HT1080 (cell line): ENCODE measurements at regions not wholly inside any gene's neighbourhood (a gene's known extent, or its start where the extent isn't known, plus 50 kb on each side); places are given as distances from the start of the nearest gene placed in this dataset.
A peak's percentile ranks its signal among the peaks of the same experiment; 100 is the strongest.

ENCODE experiments used
- DNase-seq: peaks from one replicate; pipeline ENCODE4 v3.0.0-alpha.2; 2015; ENCODE audit warnings: low read depth

- peak; percentile 22 for DNase-seq
Observed at GRCh38 chr1:191575180-191575579, 583.1 kb upstream of the RGS18 start.

GRCh38 chr1:191575746-191576145 lies 582.5 kb upstream of the RGS18 start:
- DNase-seq = no peak

GRCh38 chr1:191577213-191577612 lies 581.0 kb upstream of the RGS18 start:
- DNase-seq = peak; percentile 2

- no peak for DNase-seq
Observed at GRCh38 chr1:191578281-191578680, 580.0 kb upstream of the RGS18 start.

- DNase-seq = no peak
Observed at GRCh38 chr1:191579019-191579418, 579.2 kb upstream of the RGS18 start.

GRCh38 chr1:191582169-191582568 lies 576.1 kb upstream of the RGS18 start:
- no peak for DNase-seq

GRCh38 chr1:191585095-191585494 lies 573.2 kb upstream of the RGS18 start:
- no peak for DNase-seq

GRCh38 chr1:191588905-191589304 lies 569.4 kb upstream of the RGS18 start:
- no peak for DNase-seq

GRCh38 chr1:191589536-191589935 lies 568.7 kb upstream of the RGS18 start:
- no peak for DNase-seq

- no peak for DNase-seq
Observed at GRCh38 chr1:191590578-191590977, 567.7 kb upstream of the RGS18 start.

- DNase-seq = peak; percentile 2
Observed at GRCh38 chr1:191592039-191592438, 566.2 kb upstream of the RGS18 start.

- no peak for DNase-seq
Observed at GRCh38 chr1:191592907-191593306, 565.4 kb upstream of the RGS18 start.

GRCh38 chr1:191595170-191595569 lies 563.1 kb upstream of the RGS18 start:
- DNase-seq = no peak

GRCh38 chr1:191608367-191608766 lies 549.9 kb upstream of the RGS18 start:
- DNase-seq = peak; percentile 32

GRCh38 chr1:191609305-191609704 lies 549.0 kb upstream of the RGS18 start:
- no peak for DNase-seq

- DNase-seq = no peak
Observed at GRCh38 chr1:191615101-191615821, 543.0 kb upstream of the RGS18 start.

GRCh38 chr1:191618181-191618580 lies 540.1 kb upstream of the RGS18 start:
- DNase-seq = no peak

GRCh38 chr1:191620883-191621282 lies 537.4 kb upstream of the RGS18 start:
- no peak for DNase-seq

GRCh38 chr1:191624044-191624443 lies 534.2 kb upstream of the RGS18 start:
- DNase-seq = no peak

- DNase-seq = no peak
Observed at GRCh38 chr1:191629836-191630235, 528.4 kb upstream of the RGS18 start.

GRCh38 chr1:191634801-191635508 lies 523.3 kb upstream of the RGS18 start:
- DNase-seq = no peak

GRCh38 chr1:191636345-191636744 lies 521.9 kb upstream of the RGS18 start:
- DNase-seq = no peak
